Spleen (tissue), 11 donors: ENCODE measurements at regions not wholly inside any gene's neighbourhood (a gene's known extent, or its start where the extent isn't known, plus 50 kb on each side); places are given as distances from the start of the nearest gene placed in this dataset.

Experiments
- DNase-seq: peaks from one replicate; pipeline ENCODE4 v3.0.0-alpha.2; 2020
- H3K27ac ChIP-seq, 8 donors: fragments of 200-600 bp; sonication (generic) in 7 of 8; 1 replicate in 4 of 8; 2 replicates in 4 of 8; pipeline versions ENCODE4 v1.5.0 to v1.8.0; 2016 to 2021; ENCODE audit warnings: inconsistent platforms in 4 of 8, mild to moderate bottlenecking in 4 of 8, moderate library complexity in 1 of 8
- H3K27me3 ChIP-seq, 7 donors: fragments of 200-600 bp; sonication (generic) in 6 of 7; replicated peaks in 1 of 7; 1 replicate in 4 of 7; 2 replicates in 3 of 7; pipeline versions ENCODE4 v1.5.0 to v1.8.0; 2016 to 2021; ENCODE audit warnings: inconsistent platforms in 3 of 7, mild to moderate bottlenecking in 1 of 7
- H3K36me3 ChIP-seq, 6 donors: fragments of 200-600 bp; sonication (generic) in 5 of 6; 1 replicate in 4 of 6; 2 replicates in 2 of 6; pipeline versions ENCODE4 v1.5.0 to v1.8.0; 2016 to 2021; ENCODE audit warnings: inconsistent platforms in 2 of 6
- H3K4me1 ChIP-seq, 6 donors: fragments of 200-600 bp; sonication (generic) in 5 of 6; 1 replicate in 3 of 6; 2 replicates in 3 of 6; pipeline versions ENCODE4 v1.5.0 to v1.8.0; 2016 to 2021; ENCODE audit warnings: inconsistent platforms in 3 of 6
- H3K4me3 ChIP-seq, 8 donors: fragments of 200-600 bp; sonication (generic) in 7 of 8; 1 replicate in 4 of 8; 2 replicates in 4 of 8; pipeline versions ENCODE4 v1.5.0 to v1.8.0; 2016 to 2021; ENCODE audit warnings: inconsistent platforms in 4 of 8, mild to moderate bottlenecking in 4 of 8, moderate library complexity in 2 of 8
- H3K9me3 ChIP-seq, 8 donors: fragments of 200-600 bp; sonication (generic) in 7 of 8; 1 replicate in 4 of 8; 2 replicates in 4 of 8; pipeline versions ENCODE4 v1.5.0 to v1.8.0; 2016 to 2021; ENCODE audit warnings: inconsistent platforms in 4 of 8
- POLR2A ChIP-seq, 3 donors: fragments of 450-650 bp; IDR thresholded peaks; one replicate each; pipeline ENCODE4 v1.5.1; 2017; ENCODE audit warnings: antibody characterized with exemption in 3 of 3, mild to moderate bottlenecking in 1 of 3
- POLR2AphosphoS5 ChIP-seq, 3 donors: sonication (generic); formaldehyde crosslinking; IDR thresholded peaks; one replicate each; pipeline ENCODE4 v1.5.1; 2017; ENCODE audit warnings: antibody characterized with exemption in 3 of 3
- WGBS, 5 donors: extraction: QIAGEN DNeasy Blood & Tissue Kit in 3 of 5; methylation state at CpG; one replicate each; pipeline versions ENCODE4 v1.1.5 to v1.1.7; 2013 to 2018; 5-methylcytosine and 5-hydroxymethylcytosine counted together
- intact Hi-C: fragments of 100-400 bp; cut with DNase I; formaldehyde crosslinking; loops from one replicate; pipeline ENCODE4 v1.15.0; 2023; ENCODE audit warnings: low total_unique reads
- TF ChIP-seq, protein P1 (sequence below), 11 experiments: fragments of 200-600 bp in 7 of 11; fragments of 450-650 bp in 4 of 11; sonication (generic) in 4 of 11; IDR thresholded peaks in 8 of 11; conservative IDR thresholded peaks in 3 of 11; 1 replicate in 7 of 11; 2 replicates in 4 of 11; pipeline versions ENCODE4 v1.4.0 to v1.8.0; 2016 to 2021; ENCODE audit warnings: antibody characterized with exemption in 11 of 11, inconsistent platforms in 4 of 11, mild to moderate bottlenecking in 1 of 11
- donor health status: healthy with polysubstance abuse.
- donor health status: DM: no; HTN: no; CAD: no; lungs with moderate emphysema.
- donor health status: DM: no; HTN: no; CAD: no.
- donor health status: Bipolar disorder and iron deficiency.
- donor health status: healthy.
- donor health status: DM: no; HTN: no; CAD: no.
- donor health status: DM: yes; HTN: yes; CAD: no.

DNA sequence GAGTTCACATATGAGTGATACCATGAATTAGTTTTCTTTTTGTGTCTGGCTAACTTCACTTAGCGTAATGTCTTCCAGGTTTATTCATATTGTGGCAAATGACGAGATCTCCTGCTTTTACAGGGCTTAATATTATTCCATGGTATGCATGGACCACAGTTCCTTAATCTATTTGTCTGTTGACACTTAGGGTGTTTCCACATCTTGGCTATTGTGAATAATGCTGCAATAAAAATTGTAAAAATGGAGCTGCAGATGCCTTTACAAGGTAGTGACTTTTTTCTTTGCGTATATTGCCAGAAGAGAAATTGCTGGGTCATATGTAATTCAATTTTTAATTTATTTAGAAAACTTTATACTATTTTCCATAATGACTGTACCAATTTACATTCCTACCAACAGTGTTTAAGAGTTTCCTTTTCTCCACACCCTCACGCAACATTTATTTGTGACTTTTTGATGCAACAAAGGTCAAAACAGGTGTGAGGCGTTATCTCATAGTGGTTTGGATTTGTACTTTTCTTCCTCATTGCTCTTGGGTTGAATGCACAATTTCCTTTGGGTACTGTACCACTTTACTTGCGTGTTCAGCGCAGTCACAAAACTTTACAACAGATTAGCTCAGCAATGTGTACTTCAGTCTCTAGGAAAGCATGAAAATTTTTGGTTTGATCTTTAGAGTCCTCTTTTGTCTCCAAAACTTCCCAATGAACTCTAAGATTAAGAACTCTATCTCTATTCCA, 240.8 kb downstream of the PPARGC1A start:
- DNase-seq = no peak
- 82 to 91% (median 86%) methylated on average over 7 of the region's 7 CpGs for WGBS, 5 donors
- TF ChIP-seq, protein P1, sequence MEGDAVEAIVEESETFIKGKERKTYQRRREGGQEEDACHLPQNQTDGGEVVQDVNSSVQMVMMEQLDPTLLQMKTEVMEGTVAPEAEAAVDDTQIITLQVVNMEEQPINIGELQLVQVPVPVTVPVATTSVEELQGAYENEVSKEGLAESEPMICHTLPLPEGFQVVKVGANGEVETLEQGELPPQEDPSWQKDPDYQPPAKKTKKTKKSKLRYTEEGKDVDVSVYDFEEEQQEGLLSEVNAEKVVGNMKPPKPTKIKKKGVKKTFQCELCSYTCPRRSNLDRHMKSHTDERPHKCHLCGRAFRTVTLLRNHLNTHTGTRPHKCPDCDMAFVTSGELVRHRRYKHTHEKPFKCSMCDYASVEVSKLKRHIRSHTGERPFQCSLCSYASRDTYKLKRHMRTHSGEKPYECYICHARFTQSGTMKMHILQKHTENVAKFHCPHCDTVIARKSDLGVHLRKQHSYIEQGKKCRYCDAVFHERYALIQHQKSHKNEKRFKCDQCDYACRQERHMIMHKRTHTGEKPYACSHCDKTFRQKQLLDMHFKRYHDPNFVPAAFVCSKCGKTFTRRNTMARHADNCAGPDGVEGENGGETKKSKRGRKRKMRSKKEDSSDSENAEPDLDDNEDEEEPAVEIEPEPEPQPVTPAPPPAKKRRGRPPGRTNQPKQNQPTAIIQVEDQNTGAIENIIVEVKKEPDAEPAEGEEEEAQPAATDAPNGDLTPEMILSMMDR (IDR thresholded peaks at IDR 0.05 in 8 of 11, conservative IDR thresholded peaks at IDR 0.05 in 3 of 11) = no peak
- TF ChIP-seq POLR2AphosphoS5 (IDR thresholded peaks at IDR 0.05) (no peak), POLR2A (IDR thresholded peaks at IDR 0.05) (no peak)
- H3K27me3 ChIP-seq = no peaks in the 10 kb centered on the region
- H3K4me3 ChIP-seq = no peak overlapping the region
- peaks cover 0 to 5% (median 0%) of the 10 kb centered on the region in 8 donors for H3K9me3 ChIP-seq
- no peaks in the 10 kb centered on the region for H3K36me3 ChIP-seq
- H3K4me1 ChIP-seq = no peaks in the 10 kb centered on the region
- intact Hi-C loops = no loop called here
- no peak overlapping the region for H3K27ac ChIP-seq

DNA sequence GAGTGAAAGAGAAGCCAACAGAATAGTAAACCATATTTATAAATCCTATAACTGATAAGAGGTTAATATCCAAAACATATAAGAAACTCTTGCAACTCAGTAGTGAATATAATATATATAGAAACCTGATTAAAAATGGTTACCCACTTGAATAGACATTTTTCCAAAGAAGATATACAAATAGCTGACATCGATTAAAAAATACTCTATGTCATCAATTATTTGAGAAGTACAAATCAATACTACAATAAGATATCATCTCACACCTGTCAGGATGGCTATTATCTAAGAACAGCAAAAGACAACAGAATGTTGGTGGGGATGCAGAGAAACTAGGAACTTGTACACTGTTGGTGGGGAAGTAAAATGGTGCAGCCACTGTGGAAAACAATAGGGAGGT, 254.4 kb downstream of the PPARGC1A start:
- Histone ChIP-seq H3K9me3 (peaks cover 0 to 7% (median 0%) of the 10 kb centered on the region in 8 donors), H3K4me3 (no peak overlapping the region), H3K36me3 (no peaks in the 10 kb centered on the region), H3K27me3 (no peaks in the 10 kb centered on the region), H3K27ac (no peak overlapping the region), H3K4me1 (no peaks in the 10 kb centered on the region)
- intact Hi-C loops = no loop called here
- WGBS, 5 donors = 83 to 92% (median 88%) methylated on average over 1 of the region's 1 CpG
- TF ChIP-seq POLR2A (IDR thresholded peaks at IDR 0.05) = no peak
- TF ChIP-seq, protein P1 (IDR thresholded peaks at IDR 0.05 in 8 of 11, conservative IDR thresholded peaks at IDR 0.05 in 3 of 11) = no peak
- TF ChIP-seq POLR2AphosphoS5 (IDR thresholded peaks at IDR 0.05) = no peak
- DNase-seq = no peak

DNA sequence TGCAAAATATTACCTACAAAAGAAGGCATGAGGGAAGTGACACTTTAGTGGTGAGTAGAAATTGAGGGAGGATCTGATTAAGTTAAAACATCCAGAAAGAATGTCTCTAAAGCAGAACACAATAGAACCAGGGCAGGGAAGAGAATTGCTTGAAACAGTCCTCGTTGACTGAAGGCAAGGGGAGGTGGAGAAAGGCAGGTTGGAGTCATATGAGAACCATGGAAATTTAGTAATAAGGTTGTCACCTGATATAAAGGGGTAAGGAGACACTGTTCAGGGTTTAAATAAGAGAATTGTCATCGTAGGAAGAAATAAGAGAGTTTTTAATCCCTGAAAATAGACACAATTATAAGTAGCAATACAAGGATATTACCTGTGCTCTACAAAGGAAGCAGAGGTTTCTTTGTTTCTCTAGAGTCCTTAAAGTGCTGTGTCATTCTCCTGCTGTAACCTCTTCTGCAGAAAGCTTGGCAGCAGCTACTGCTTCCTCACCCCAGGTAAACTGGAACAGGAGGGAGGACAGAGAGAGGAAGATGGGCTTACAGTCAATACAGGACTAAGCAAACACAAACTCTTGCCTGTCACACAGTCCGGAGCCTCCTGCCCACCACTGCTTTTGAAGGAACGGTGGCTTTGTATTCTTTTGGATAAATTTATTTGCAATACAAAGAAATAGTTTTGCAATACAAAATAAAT, 258.4 kb downstream of the PPARGC1A start:
- intact Hi-C loops = no loop called here
- H3K27ac ChIP-seq = no peak overlapping the region
- H3K4me1 ChIP-seq = no peaks in the 10 kb centered on the region

DNA sequence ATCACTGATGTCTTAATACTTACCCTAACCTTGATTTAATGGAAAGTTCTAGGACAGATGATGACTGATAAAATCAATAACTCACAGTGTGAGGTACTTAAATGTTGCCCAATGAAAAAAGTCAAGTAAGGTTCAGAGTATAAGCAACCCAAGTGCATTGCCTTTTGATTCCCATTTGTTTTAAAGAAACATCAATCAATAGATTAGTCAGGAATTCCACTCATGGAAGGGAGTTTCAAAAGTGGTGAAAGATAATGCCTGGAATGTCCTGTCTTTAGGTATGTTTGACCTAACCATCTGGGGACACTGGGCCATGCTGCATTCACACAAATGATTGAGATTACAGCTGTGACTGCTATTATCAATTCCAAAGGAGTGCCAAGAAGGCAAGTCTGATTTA, 259.7 kb downstream of the PPARGC1A start:
- Histone ChIP-seq H3K4me3 (no peak overlapping the region), H3K36me3 (no peaks in the 10 kb centered on the region), H3K27ac (no peak overlapping the region), H3K9me3 (peaks cover 0 to 15% (median 9%) of the 10 kb centered on the region in 8 donors), H3K27me3 (no peaks in the 10 kb centered on the region), H3K4me1 (no peaks in the 10 kb centered on the region)
- no peak for DNase-seq
- TF ChIP-seq, protein P1 (IDR thresholded peaks at IDR 0.05 in 8 of 11, conservative IDR thresholded peaks at IDR 0.05 in 3 of 11) = no peak
- no peak for TF ChIP-seq POLR2AphosphoS5 (IDR thresholded peaks at IDR 0.05)
- TF ChIP-seq POLR2A (IDR thresholded peaks at IDR 0.05) = no peak
- intact Hi-C loops = no loop called here

More for the DNA sequence above, 258.4 kb downstream of the PPARGC1A start:
- TF ChIP-seq POLR2AphosphoS5 (IDR thresholded peaks at IDR 0.05) (no peak), POLR2A (IDR thresholded peaks at IDR 0.05) (no peak)
- TF ChIP-seq, protein P1 (IDR thresholded peaks at IDR 0.05 in 8 of 11, conservative IDR thresholded peaks at IDR 0.05 in 3 of 11) = no peak
- Histone ChIP-seq H3K9me3 (peaks cover 0 to 7% (median 0%) of the 10 kb centered on the region in 8 donors), H3K36me3 (no peaks in the 10 kb centered on the region), H3K4me3 (no peak overlapping the region), H3K27me3 (no peaks in the 10 kb centered on the region)
- no peak for DNase-seq
- 61 to 79% (median 69%) methylated on average over 4 of the region's 4 CpGs for WGBS, 5 donors
